ENCODE measurements at regions not wholly inside any gene's neighbourhood (a gene's known extent, or its start where the extent isn't known, plus 50 kb on each side); places are given as distances from the start of the nearest gene placed in this dataset.

DNA sequence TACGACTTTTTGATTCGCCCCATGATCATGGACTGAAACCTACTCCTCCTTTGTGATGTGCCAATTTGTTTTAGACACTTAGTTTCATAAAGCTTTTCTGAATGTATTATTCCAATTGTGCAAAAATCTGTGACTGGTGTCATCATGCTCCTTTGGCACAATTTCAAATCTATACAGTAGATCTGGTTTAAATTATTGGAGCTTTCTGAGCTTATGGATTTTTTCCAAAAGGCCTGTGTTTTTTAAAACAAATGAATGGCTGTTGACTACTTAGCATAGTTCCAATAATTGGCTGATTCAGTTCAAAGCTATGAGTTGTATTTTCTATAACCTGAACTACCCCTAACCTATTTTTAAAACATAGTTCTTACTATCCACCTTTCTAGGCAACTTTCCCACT, 282.7 kb downstream of the CNTN3 start:
- TF ChIP-seq POLR2A (IDR thresholded peaks at IDR 0.05) = no peak
- TF ChIP-seq, protein P1, sequence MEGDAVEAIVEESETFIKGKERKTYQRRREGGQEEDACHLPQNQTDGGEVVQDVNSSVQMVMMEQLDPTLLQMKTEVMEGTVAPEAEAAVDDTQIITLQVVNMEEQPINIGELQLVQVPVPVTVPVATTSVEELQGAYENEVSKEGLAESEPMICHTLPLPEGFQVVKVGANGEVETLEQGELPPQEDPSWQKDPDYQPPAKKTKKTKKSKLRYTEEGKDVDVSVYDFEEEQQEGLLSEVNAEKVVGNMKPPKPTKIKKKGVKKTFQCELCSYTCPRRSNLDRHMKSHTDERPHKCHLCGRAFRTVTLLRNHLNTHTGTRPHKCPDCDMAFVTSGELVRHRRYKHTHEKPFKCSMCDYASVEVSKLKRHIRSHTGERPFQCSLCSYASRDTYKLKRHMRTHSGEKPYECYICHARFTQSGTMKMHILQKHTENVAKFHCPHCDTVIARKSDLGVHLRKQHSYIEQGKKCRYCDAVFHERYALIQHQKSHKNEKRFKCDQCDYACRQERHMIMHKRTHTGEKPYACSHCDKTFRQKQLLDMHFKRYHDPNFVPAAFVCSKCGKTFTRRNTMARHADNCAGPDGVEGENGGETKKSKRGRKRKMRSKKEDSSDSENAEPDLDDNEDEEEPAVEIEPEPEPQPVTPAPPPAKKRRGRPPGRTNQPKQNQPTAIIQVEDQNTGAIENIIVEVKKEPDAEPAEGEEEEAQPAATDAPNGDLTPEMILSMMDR (IDR thresholded peaks at IDR 0.05) = no peak
- no peak for TF ChIP-seq EP300 (IDR thresholded peaks at IDR 0.05)
- TF ChIP-seq POLR2AphosphoS5 (IDR thresholded peaks at IDR 0.05) = no peak

Measured in upper lobe of left lung (tissue), 4 donors.